ENCODE measurements at regions not wholly inside any gene's neighbourhood (a gene's known extent, or its start where the extent isn't known, plus 50 kb on each side); places are given as distances from the start of the nearest gene placed in this dataset.
A peak's percentile ranks its signal among the peaks of the same experiment; 100 is the strongest.

- ATAC-seq, result no peak
- TF ChIP-seq ARNTL (CRISPR knock-in tag; IDR thresholded peaks at IDR 0.05; ENCODE audit: borderline replicate concordance, low read depth) (no peak), TOX (CRISPR knock-in tag; IDR thresholded peaks at IDR 0.05; ENCODE audit: borderline replicate concordance) (no peak), CSRNP3 (CRISPR knock-in tag; IDR thresholded peaks at IDR 0.05) (no peak), RARB (CRISPR knock-in tag; IDR thresholded peaks at IDR 0.05) (no peak)
Measured at GRCh38 chr11:127844876-127845275, 742.5 kb downstream of the ETS1 start.

- TF ChIP-seq CREB5 (CRISPR knock-in tag; IDR thresholded peaks at IDR 0.05; ENCODE audit: low read depth), result no peak
- TF ChIP-seq ESRRG (CRISPR knock-in tag; IDR thresholded peaks at IDR 0.05), result no peak
- no peak for TF ChIP-seq ZNF565 (CRISPR knock-in tag; conservative IDR thresholded peaks at IDR 0.05; ENCODE audit: low read depth)
- no peak for TF ChIP-seq ZFP3 (CRISPR knock-in tag; IDR thresholded peaks at IDR 0.05)
- no peak for TF ChIP-seq ISL1 (CRISPR knock-in tag; IDR thresholded peaks at IDR 0.05)
- TF ChIP-seq, protein P1, sequence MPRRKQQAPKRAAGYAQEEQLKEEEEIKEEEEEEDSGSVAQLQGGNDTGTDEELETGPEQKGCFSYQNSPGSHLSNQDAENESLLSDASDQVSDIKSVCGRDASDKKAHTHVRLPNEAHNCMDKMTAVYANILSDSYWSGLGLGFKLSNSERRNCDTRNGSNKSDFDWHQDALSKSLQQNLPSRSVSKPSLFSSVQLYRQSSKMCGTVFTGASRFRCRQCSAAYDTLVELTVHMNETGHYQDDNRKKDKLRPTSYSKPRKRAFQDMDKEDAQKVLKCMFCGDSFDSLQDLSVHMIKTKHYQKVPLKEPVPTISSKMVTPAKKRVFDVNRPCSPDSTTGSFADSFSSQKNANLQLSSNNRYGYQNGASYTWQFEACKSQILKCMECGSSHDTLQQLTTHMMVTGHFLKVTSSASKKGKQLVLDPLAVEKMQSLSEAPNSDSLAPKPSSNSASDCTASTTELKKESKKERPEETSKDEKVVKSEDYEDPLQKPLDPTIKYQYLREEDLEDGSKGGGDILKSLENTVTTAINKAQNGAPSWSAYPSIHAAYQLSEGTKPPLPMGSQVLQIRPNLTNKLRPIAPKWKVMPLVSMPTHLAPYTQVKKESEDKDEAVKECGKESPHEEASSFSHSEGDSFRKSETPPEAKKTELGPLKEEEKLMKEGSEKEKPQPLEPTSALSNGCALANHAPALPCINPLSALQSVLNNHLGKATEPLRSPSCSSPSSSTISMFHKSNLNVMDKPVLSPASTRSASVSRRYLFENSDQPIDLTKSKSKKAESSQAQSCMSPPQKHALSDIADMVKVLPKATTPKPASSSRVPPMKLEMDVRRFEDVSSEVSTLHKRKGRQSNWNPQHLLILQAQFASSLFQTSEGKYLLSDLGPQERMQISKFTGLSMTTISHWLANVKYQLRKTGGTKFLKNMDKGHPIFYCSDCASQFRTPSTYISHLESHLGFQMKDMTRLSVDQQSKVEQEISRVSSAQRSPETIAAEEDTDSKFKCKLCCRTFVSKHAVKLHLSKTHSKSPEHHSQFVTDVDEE (CRISPR knock-in tag; IDR thresholded peaks at IDR 0.05), result no peak
- TF ChIP-seq BACH2 (CRISPR knock-in tag; IDR thresholded peaks at IDR 0.05; ENCODE audit: borderline replicate concordance), result no peak
- TF ChIP-seq ZNF70 (CRISPR knock-in tag; IDR thresholded peaks at IDR 0.05), result no peak
- TF ChIP-seq CSDC2 (CRISPR knock-in tag; IDR thresholded peaks at IDR 0.05), result no peak
- TF ChIP-seq TCF4 (CRISPR knock-in tag; IDR thresholded peaks at IDR 0.05; ENCODE audit: borderline replicate concordance), result no peak
- TF ChIP-seq RARB (CRISPR knock-in tag; IDR thresholded peaks at IDR 0.05), result no peak
- ATAC-seq, result peak; percentile 82
Measured at GRCh38 chr11:127843483-127844396, 743.6 kb downstream of the ETS1 start.

- ATAC-seq, result no peak
- TF ChIP-seq RARB (CRISPR knock-in tag; IDR thresholded peaks at IDR 0.05), result no peak
- TF ChIP-seq OSR1 (CRISPR knock-in tag; IDR thresholded peaks at IDR 0.05), result no peak
- TF ChIP-seq ZFP30 (CRISPR knock-in tag; IDR thresholded peaks at IDR 0.05), result no peak
- TF ChIP-seq CSDC2 (CRISPR knock-in tag; IDR thresholded peaks at IDR 0.05), result no peak
- TF ChIP-seq PATZ1 (CRISPR knock-in tag; IDR thresholded peaks at IDR 0.05; ENCODE audit: borderline replicate concordance), result no peak
- TF ChIP-seq CREB5 (CRISPR knock-in tag; IDR thresholded peaks at IDR 0.05; ENCODE audit: low read depth), result no peak
- no peak for TF ChIP-seq CSRNP3 (CRISPR knock-in tag; IDR thresholded peaks at IDR 0.05)
- no peak for TF ChIP-seq ZNF565 (CRISPR knock-in tag; conservative IDR thresholded peaks at IDR 0.05; ENCODE audit: low read depth)
- no peak for TF ChIP-seq ZFP3 (CRISPR knock-in tag; IDR thresholded peaks at IDR 0.05)
- TF ChIP-seq ESRRG (CRISPR knock-in tag; IDR thresholded peaks at IDR 0.05), result no peak
- no peak for TF ChIP-seq BACH2 (CRISPR knock-in tag; IDR thresholded peaks at IDR 0.05; ENCODE audit: borderline replicate concordance)
- no peak for TF ChIP-seq ZNF8 (CRISPR knock-in tag; IDR thresholded peaks at IDR 0.05)
- TF ChIP-seq ARNTL (CRISPR knock-in tag; IDR thresholded peaks at IDR 0.05; ENCODE audit: borderline replicate concordance, low read depth), result no peak
- no peak for TF ChIP-seq TOX (CRISPR knock-in tag; IDR thresholded peaks at IDR 0.05; ENCODE audit: borderline replicate concordance)
- no peak for TF ChIP-seq ISL1 (CRISPR knock-in tag; IDR thresholded peaks at IDR 0.05)
- TF ChIP-seq ZNF70 (CRISPR knock-in tag; IDR thresholded peaks at IDR 0.05), result no peak
- no peak for TF ChIP-seq GLIS3 (CRISPR knock-in tag; IDR thresholded peaks at IDR 0.05)
- TF ChIP-seq ZC3H10 (CRISPR knock-in tag; IDR thresholded peaks at IDR 0.05), result no peak
- no peak for TF ChIP-seq SNAI2 (CRISPR knock-in tag; IDR thresholded peaks at IDR 0.05)
- TF ChIP-seq, protein P2, sequence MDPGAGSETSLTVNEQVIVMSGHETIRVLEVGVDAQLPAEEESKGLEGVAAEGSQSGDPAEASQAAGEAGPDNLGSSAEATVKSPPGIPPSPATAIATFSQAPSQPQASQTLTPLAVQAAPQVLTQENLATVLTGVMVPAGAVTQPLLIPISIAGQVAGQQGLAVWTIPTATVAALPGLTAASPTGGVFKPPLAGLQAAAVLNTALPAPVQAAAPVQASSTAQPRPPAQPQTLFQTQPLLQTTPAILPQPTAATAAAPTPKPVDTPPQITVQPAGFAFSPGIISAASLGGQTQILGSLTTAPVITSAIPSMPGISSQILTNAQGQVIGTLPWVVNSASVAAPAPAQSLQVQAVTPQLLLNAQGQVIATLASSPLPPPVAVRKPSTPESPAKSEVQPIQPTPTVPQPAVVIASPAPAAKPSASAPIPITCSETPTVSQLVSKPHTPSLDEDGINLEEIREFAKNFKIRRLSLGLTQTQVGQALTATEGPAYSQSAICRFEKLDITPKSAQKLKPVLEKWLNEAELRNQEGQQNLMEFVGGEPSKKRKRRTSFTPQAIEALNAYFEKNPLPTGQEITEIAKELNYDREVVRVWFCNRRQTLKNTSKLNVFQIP (CRISPR knock-in tag; IDR thresholded peaks at IDR 0.05; ENCODE audit: borderline replicate concordance, low read depth), result no peak
Measured at GRCh38 chr11:127825183-127825582, 762.2 kb downstream of the ETS1 start.
